Upper lobe of left lung (tissue), 6 donors: ENCODE measurements at regions not wholly inside any gene's neighbourhood (a gene's known extent, or its start where the extent isn't known, plus 50 kb on each side); places are given as distances from the start of the nearest gene placed in this dataset.

Experiments
- ATAC-seq, 2 donors: fragments of 200-7000 bp; cut with Tn5 transposase; one replicate each; pipeline ENCODE4 v1.9.1; 2022; ENCODE audit warnings: mild to moderate bottlenecking in 2 of 2, moderate library complexity in 2 of 2; ENCODE audit not compliant: low FRiP score in 2 of 2
- DNase-seq, 2 donors: peaks; one replicate each; pipeline ENCODE4 v3.0.0-alpha.2; 2019 to 2020
- H3K27ac ChIP-seq, 4 donors: fragments of 200-600 bp; sonication (generic); one replicate each; pipeline ENCODE4 v1.5.1; 2016 to 2019
- H3K27me3 ChIP-seq, 4 donors: fragments of 200-600 bp; sonication (generic); one replicate each; pipeline ENCODE4 v1.5.1; 2017 to 2019
- H3K36me3 ChIP-seq, 4 donors: fragments of 200-600 bp; sonication (generic); one replicate each; pipeline ENCODE4 v1.5.1; 2016 to 2019
- H3K4me1 ChIP-seq, 4 donors: fragments of 200-600 bp; sonication (generic); one replicate each; pipeline ENCODE4 v1.5.1; 2018 to 2019
- H3K4me3 ChIP-seq, 4 donors: fragments of 200-600 bp; sonication (generic); one replicate each; pipeline ENCODE4 v1.5.1; 2017 to 2019; ENCODE audit warnings: mild to moderate bottlenecking in 2 of 4, moderate library complexity in 1 of 4
- H3K9me3 ChIP-seq, 4 donors: fragments of 200-600 bp; sonication (generic); one replicate each; pipeline ENCODE4 v1.5.1; 2018 to 2019
- EP300 ChIP-seq, 4 donors: sonication (generic); formaldehyde crosslinking; IDR thresholded peaks; one replicate each; pipeline ENCODE4 v1.5.1; 2017; ENCODE audit warnings: antibody characterized with exemption in 4 of 4, control low read depth in 2 of 4
- POLR2A ChIP-seq, 4 donors: fragments of 450-650 bp; IDR thresholded peaks; one replicate each; pipeline ENCODE4 v1.5.1; 2016 to 2017; ENCODE audit warnings: antibody characterized with exemption in 4 of 4, mild to moderate bottlenecking in 2 of 4
- POLR2AphosphoS5 ChIP-seq, 2 donors: sonication (generic); formaldehyde crosslinking; IDR thresholded peaks; one replicate each; pipeline ENCODE4 v1.5.1; 2017; ENCODE audit warnings: antibody characterized with exemption in 2 of 2
- WGBS, 2 donors: methylation state at CpG; one replicate each; pipeline ENCODE4 v1.1.5; 2017 to 2018; 5-methylcytosine and 5-hydroxymethylcytosine counted together
- TF ChIP-seq, protein P1 (sequence below), 6 experiments: fragments of 450-650 bp in 4 of 6; fragments of 200-600 bp in 2 of 6; sonication (generic) in 2 of 6; IDR thresholded peaks; one replicate each; pipeline ENCODE4 v1.5.1; 2016 to 2019; ENCODE audit warnings: antibody characterized with exemption in 6 of 6
- donor health status: DM: no; HTN: no; CAD: no; lungs with moderate emphysema.
- donor health status: DM: no; HTN: yes; CAD: no; lungs with severe emphysema.

GRCh38 chr6:21952367-21952766 is 344.5 kb downstream of the PRL start:
- Histone ChIP-seq H3K27me3 (no peaks in the 10 kb centered on the region), H3K36me3 (no peaks in the 10 kb centered on the region), H3K4me1 (peaks cover 22 to 46% (median 35%) of the 10 kb centered on the region in 4 donors), H3K27ac (no peak overlapping the region), H3K4me3 (no peak overlapping the region), H3K9me3 (no peaks in the 10 kb centered on the region)
- 94% methylated on average over 7 of the region's 7 CpGs for WGBS, 2 donors
- ATAC-seq, result no peak
- DNase-seq, result no peak
- TF ChIP-seq POLR2A (IDR thresholded peaks at IDR 0.05), result no peak

DNA sequence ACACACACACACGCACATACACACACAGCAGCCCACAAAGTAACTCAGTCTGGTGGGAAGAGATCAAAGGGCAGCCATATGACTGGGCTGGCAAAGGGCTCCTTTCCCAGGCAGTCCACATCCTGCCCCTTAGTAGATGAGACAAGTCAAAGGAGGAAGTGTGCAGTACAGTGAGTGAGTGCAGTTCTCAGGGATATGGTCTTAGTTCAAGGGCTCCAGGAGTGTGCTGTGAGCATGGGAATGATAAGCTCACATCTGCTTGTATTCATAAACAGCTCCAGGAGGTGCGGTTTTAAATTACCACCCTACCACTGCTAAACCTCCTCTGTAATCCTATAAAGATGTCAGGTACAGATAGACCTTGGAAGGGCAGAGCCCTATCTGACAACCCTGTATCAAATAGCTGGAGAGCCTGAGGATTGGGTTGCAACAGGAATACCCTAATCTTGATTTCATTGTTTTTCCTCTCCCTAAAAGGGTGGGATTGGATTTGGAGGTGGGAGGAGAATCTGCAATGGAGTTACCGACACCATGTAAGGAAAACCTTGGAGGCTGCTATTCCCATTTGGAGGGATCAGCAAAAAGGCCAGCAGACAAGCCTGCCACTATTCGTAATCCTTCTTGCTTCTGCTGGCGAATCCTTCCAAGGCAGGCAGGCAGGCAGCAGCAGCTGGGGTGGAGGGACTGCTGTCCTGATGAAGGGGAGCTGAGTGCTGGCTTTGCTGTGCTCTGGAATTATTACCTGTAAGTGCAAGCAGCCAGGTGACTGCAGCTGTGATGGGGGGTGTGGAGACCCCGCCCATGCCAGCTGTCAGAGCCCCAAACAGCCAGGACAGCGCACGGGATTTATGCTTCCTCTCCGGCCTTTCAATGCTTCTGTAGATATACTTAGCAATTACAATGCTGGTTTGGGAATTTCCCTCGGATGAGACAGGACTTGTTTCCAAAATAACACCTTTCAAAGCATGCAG is 342.7 kb downstream of the PRL start:
- 48 to 54% methylated on average over 9 to 10 of the region's 10 CpGs for WGBS, 2 donors
- Histone ChIP-seq H3K4me3 (no peak overlapping the region), H3K9me3 (no peaks in the 10 kb centered on the region), H3K36me3 (no peaks in the 10 kb centered on the region), H3K27ac (peak overlapping the region; percentile 2 to 59 (median 43)), H3K4me1 (peaks cover 15 to 38% (median 22%) of the 10 kb centered on the region in 4 donors), H3K27me3 (no peaks in the 10 kb centered on the region)
- ATAC-seq, result peak in 1 of 2 donors; percentile 41
- no peak for DNase-seq
- TF ChIP-seq, protein P1, sequence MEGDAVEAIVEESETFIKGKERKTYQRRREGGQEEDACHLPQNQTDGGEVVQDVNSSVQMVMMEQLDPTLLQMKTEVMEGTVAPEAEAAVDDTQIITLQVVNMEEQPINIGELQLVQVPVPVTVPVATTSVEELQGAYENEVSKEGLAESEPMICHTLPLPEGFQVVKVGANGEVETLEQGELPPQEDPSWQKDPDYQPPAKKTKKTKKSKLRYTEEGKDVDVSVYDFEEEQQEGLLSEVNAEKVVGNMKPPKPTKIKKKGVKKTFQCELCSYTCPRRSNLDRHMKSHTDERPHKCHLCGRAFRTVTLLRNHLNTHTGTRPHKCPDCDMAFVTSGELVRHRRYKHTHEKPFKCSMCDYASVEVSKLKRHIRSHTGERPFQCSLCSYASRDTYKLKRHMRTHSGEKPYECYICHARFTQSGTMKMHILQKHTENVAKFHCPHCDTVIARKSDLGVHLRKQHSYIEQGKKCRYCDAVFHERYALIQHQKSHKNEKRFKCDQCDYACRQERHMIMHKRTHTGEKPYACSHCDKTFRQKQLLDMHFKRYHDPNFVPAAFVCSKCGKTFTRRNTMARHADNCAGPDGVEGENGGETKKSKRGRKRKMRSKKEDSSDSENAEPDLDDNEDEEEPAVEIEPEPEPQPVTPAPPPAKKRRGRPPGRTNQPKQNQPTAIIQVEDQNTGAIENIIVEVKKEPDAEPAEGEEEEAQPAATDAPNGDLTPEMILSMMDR (IDR thresholded peaks at IDR 0.05), result no peak
- TF ChIP-seq POLR2A (IDR thresholded peaks at IDR 0.05) (no peak), POLR2AphosphoS5 (IDR thresholded peaks at IDR 0.05) (no peak), EP300 (IDR thresholded peaks at IDR 0.05) (no peak)

GRCh38 chr6:21955053-21955595 is 341.7 kb downstream of the PRL start:
- H3K9me3 ChIP-seq, result no peaks in the 10 kb centered on the region
- peaks cover 12 to 29% (median 15%) of the 10 kb centered on the region in 4 donors for H3K4me1 ChIP-seq
- DNase-seq (no peak), ATAC-seq (no peak)
- no peaks in the 10 kb centered on the region for H3K36me3 ChIP-seq
- no peak overlapping the region for H3K4me3 ChIP-seq
- 78 to 83% methylated on average over 3 of the region's 3 CpGs for WGBS, 2 donors
- H3K27ac ChIP-seq, result peak overlapping the region in 1 of 4 donors; percentile 30
- TF ChIP-seq, protein P1 (IDR thresholded peaks at IDR 0.05), result no peak
- no peaks in the 10 kb centered on the region for H3K27me3 ChIP-seq

GRCh38 chr6:21955951-21956350 is 340.9 kb downstream of the PRL start:
- WGBS, 2 donors, result 81 to 85% methylated on average over 8 of the region's 8 CpGs
- H3K4me1 ChIP-seq, result peaks cover 8 to 22% (median 15%) of the 10 kb centered on the region in 4 donors
- no peak for DNase-seq
- H3K36me3 ChIP-seq, result no peaks in the 10 kb centered on the region
- no peaks in the 10 kb centered on the region for H3K9me3 ChIP-seq
- no peak for ATAC-seq
- H3K4me3 ChIP-seq, result no peak overlapping the region
- TF ChIP-seq EP300 (IDR thresholded peaks at IDR 0.05), result no peak
- TF ChIP-seq, protein P1 (IDR thresholded peaks at IDR 0.05), result no peak
- TF ChIP-seq POLR2AphosphoS5 (IDR thresholded peaks at IDR 0.05), result no peak
- no peak for TF ChIP-seq POLR2A (IDR thresholded peaks at IDR 0.05)
- H3K27me3 ChIP-seq, result no peaks in the 10 kb centered on the region
- H3K27ac ChIP-seq, result no peak overlapping the region

GRCh38 chr6:21958428-21958827 is 338.4 kb downstream of the PRL start:
- no peaks in the 10 kb centered on the region for H3K36me3 ChIP-seq
- TF ChIP-seq POLR2AphosphoS5 (IDR thresholded peaks at IDR 0.05), result no peak
- TF ChIP-seq POLR2A (IDR thresholded peaks at IDR 0.05), result no peak
- TF ChIP-seq, protein P1 (IDR thresholded peaks at IDR 0.05), result no peak
- no peak for TF ChIP-seq EP300 (IDR thresholded peaks at IDR 0.05)
- H3K27me3 ChIP-seq, result no peaks in the 10 kb centered on the region
- 68 to 83% methylated on average over 2 of the region's 2 CpGs for WGBS, 2 donors
- H3K4me1 ChIP-seq, result peaks cover 6 to 14% (median 11%) of the 10 kb centered on the region in 4 donors
- DNase-seq, result no peak
- no peak overlapping the region for H3K27ac ChIP-seq
- H3K9me3 ChIP-seq, result no peaks in the 10 kb centered on the region
- H3K4me3 ChIP-seq, result no peak overlapping the region
- ATAC-seq, result no peak
